HCT116 (cell line): ENCODE measurements at regions not wholly inside any gene's neighbourhood (a gene's known extent, or its start where the extent isn't known, plus 50 kb on each side); places are given as distances from the start of the nearest gene placed in this dataset.
A peak's percentile ranks its signal among the peaks of the same experiment; 100 is the strongest.

Source experiments
- ATAC-seq: fragments of 200-7000 bp; cut with Tn5 transposase; 2 replicates; pipeline ENCODE4 v1.9.1; 2020; ENCODE audit warnings: mild to moderate bottlenecking, moderate library complexity
- BruUV-seq: library from RNA; stranded (reverse); fragments of 400-500 nt; replicated peaks from 2 replicates; lab custom pipeline; 2021; lab: Mats Ljungman, UMichigan
- CTCF ChIA-PET: fragments of 300-600 bp; sonication (Branson Sonifier 250); formaldehyde crosslinking; loops from one replicate; lab custom pipeline; 2021; ENCODE audit warnings: antibody characterized with exemption; lab: Charles Lee
- POLR2A ChIA-PET: fragments of 300-600, 350-600 bp; sonication (Branson Sonifier 250); formaldehyde crosslinking; loops from one replicate; lab custom pipeline; 2021; ENCODE audit warnings: antibody characterized with exemption; lab: Charles Lee
- RAD21 ChIA-PET, 2 experiments: fragments of 300-600 bp; sonication (Branson Sonifier 250); formaldehyde crosslinking; loops; one replicate each; lab custom pipeline; 2023; ENCODE audit warnings: low total read pairs in 2 of 2; ENCODE audit not compliant: uncharacterized antibody in 2 of 2, unreplicated experiment in 2 of 2, low non-redundant PET in 1 of 2; lab: Charles Lee
- DNase-seq: peaks from one replicate; pipeline ENCODE4 v3.0.0-alpha.2; 2010; ENCODE audit warnings: low read depth, low spot score
- H2AFZ ChIP-seq: fragments of 200-600 bp; shearing (Covaris generic), sonication (generic); 2 replicates; pipeline ENCODE4 v1.6.1; 2017; ENCODE audit warnings: low read depth, mixed run types, mixed read lengths, antibody characterized with exemption, low read length; ENCODE audit not compliant: poor library complexity, severe bottlenecking
- H3K27ac ChIP-seq: 2 replicates; pipeline ENCODE4 v1.5.1; 2012; ENCODE audit warnings: low read depth, low read length
- H3K27me3 ChIP-seq: fragments of 200-600 bp; sonication (generic); 2 replicates; pipeline ENCODE4 v1.6.1; 2016; ENCODE audit warnings: mixed run types, low read length, mixed read lengths; ENCODE audit not compliant: insufficient read depth
- H3K36me3 ChIP-seq, 2 experiments: fragments of 200-500 bp in 1 of 2; fragments of 200-600 bp in 1 of 2; sonication (Bioruptor generic) in 1 of 2; sonication (generic) in 1 of 2; 2 replicates each; pipeline versions ENCODE4 v1.5.1 to v1.6.1; 2014 to 2016; ENCODE audit warnings: low read length in 2 of 2, inconsistent platforms in 1 of 2, mixed read lengths in 1 of 2, mixed run types in 1 of 2; ENCODE audit not compliant: insufficient read depth in 2 of 2, control insufficient read depth in 1 of 2
- H3K4me1 ChIP-seq, 2 experiments: fragments of 200-600 bp in 1 of 2; sonication (generic) in 1 of 2; 2 replicates each; pipeline versions ENCODE4 v1.5.1 to v1.6.1; 2012 to 2017; ENCODE audit warnings: low read length in 2 of 2, inconsistent platforms in 1 of 2, mild to moderate bottlenecking in 1 of 2, mixed read lengths in 1 of 2, mixed run types in 1 of 2, moderate library complexity in 1 of 2; ENCODE audit not compliant: insufficient read depth in 2 of 2, control insufficient read depth in 1 of 2
- H3K4me2 ChIP-seq: fragments of 200-600 bp; sonication (generic); 2 replicates; pipeline ENCODE4 v1.6.1; 2017; ENCODE audit warnings: mixed run types, low read length, mixed read lengths
- H3K4me3 ChIP-seq, 2 experiments: fragments of 200-600 bp in 1 of 2; sonication (generic) in 1 of 2; replicated peaks in 1 of 2; 2 replicates each; pipeline ENCODE4 v1.5.1; 2011 to 2016; ENCODE audit warnings: low read length in 2 of 2, control low read depth in 1 of 2, low read depth in 1 of 2, mild to moderate bottlenecking in 1 of 2, mixed read lengths in 1 of 2, mixed run types in 1 of 2
- H3K79me2 ChIP-seq: fragments of 200-600 bp; sonication (generic); 2 replicates; pipeline ENCODE4 v1.6.1; 2017; ENCODE audit warnings: mild to moderate bottlenecking, mixed run types, low read length, moderate library complexity, mixed read lengths; ENCODE audit not compliant: insufficient read depth
- H3K9ac ChIP-seq: fragments of 200-600 bp; sonication (generic); 2 replicates; pipeline ENCODE4 v1.6.1; 2016; ENCODE audit warnings: low read length, mixed read lengths
- H3K9me2 ChIP-seq: fragments of 200-600 bp; sonication (generic), shearing (Covaris generic); 2 replicates; pipeline ENCODE4 v1.6.1; 2017; ENCODE audit warnings: mixed run types, mild to moderate bottlenecking, moderate library complexity; ENCODE audit not compliant: insufficient read depth
- H3K9me3 ChIP-seq, 2 experiments: fragments of 200-500 bp in 1 of 2; fragments of 200-600 bp in 1 of 2; sonication (Bioruptor generic) in 1 of 2; sonication (generic) in 1 of 2; 2 replicates each; pipeline ENCODE4 v1.6.1; 2014 to 2017; ENCODE audit warnings: low read length in 2 of 2, mixed read lengths in 2 of 2, inconsistent platforms in 1 of 2, low read depth in 1 of 2, mild to moderate bottlenecking in 1 of 2, mixed run types in 1 of 2, moderate library complexity in 1 of 2; ENCODE audit not compliant: control insufficient read depth in 1 of 2, insufficient read depth in 1 of 2
- H4K20me1 ChIP-seq: fragments of 200-600 bp; sonication (generic), shearing (Covaris generic); 2 replicates; pipeline ENCODE4 v1.6.1; 2017; ENCODE audit warnings: mixed run types, mild to moderate bottlenecking, moderate library complexity; ENCODE audit not compliant: insufficient read depth
- CBX3 ChIP-seq: IDR thresholded peaks from 2 replicates; pipeline ENCODE4 v1.6.1; 2012; ENCODE audit warnings: low read depth
- CEBPB ChIP-seq: IDR thresholded peaks from 2 replicates; pipeline ENCODE4 v1.6.1; 2012; ENCODE audit warnings: low read depth
- EGR1 ChIP-seq: IDR thresholded peaks from 2 replicates; pipeline ENCODE4 v1.6.1; 2012; ENCODE audit warnings: low read depth
- ELF1 ChIP-seq: IDR thresholded peaks from 2 replicates; pipeline ENCODE4 v1.6.1; 2012; ENCODE audit warnings: low read depth, borderline replicate concordance
- EZH2 ChIP-seq: fragments of 200-600 bp; sonication (generic); IDR thresholded peaks from 2 replicates; pipeline ENCODE4 v1.6.1; 2017; ENCODE audit warnings: antibody characterized with exemption, mixed run types
- EZH2phosphoT487 ChIP-seq: fragments of 200-600 bp; IDR thresholded peaks from 2 replicates; pipeline ENCODE4 v1.6.1; 2018; ENCODE audit warnings: antibody characterized with exemption, borderline replicate concordance
- FOSL1 ChIP-seq: IDR thresholded peaks from 2 replicates; pipeline ENCODE4 v1.6.1; 2012; ENCODE audit warnings: low read depth
- MAX ChIP-seq: IDR thresholded peaks from 2 replicates; pipeline ENCODE4 v1.6.1; 2012
- POLR2A ChIP-seq: IDR thresholded peaks from 2 replicates; pipeline ENCODE4 v1.7.0; 2011; ENCODE audit warnings: borderline replicate concordance; ENCODE audit not compliant: insufficient read depth, insufficient read length; ENCODE audit errors: extremely low read depth
- SIN3A ChIP-seq: IDR thresholded peaks from 2 replicates; pipeline ENCODE4 v1.6.1; 2012; ENCODE audit warnings: low read depth
- SP1 ChIP-seq: IDR thresholded peaks from 2 replicates; pipeline ENCODE4 v1.6.1; 2012; ENCODE audit warnings: low read depth
- SRF ChIP-seq: IDR thresholded peaks from 2 replicates; pipeline ENCODE4 v1.6.1; 2012; ENCODE audit warnings: low read depth
- TCF7L2 ChIP-seq: IDR thresholded peaks from 2 replicates; pipeline ENCODE4 v1.7.0; 2011; ENCODE audit warnings: borderline replicate concordance, inconsistent platforms; ENCODE audit not compliant: insufficient read depth, insufficient read length; ENCODE audit errors: extremely low read depth
- YY1 ChIP-seq: IDR thresholded peaks from 2 replicates; pipeline ENCODE4 v1.6.1; 2011; ENCODE audit warnings: low read length, low read depth, moderate library complexity, mild to moderate bottlenecking; ENCODE audit not compliant: insufficient replicate concordance; ENCODE audit errors: extremely low read depth
- ZFX ChIP-seq: fragments of 450-650 bp; IDR thresholded peaks from 2 replicates; pipeline ENCODE4 v1.6.1; 2017
- ZNF274 ChIP-seq: fragments of 200-500 bp; sonication (Bioruptor generic); IDR thresholded peaks from 2 replicates; pipeline ENCODE4 v1.6.1; 2014; ENCODE audit warnings: mild to moderate bottlenecking, low read depth, low read length, inconsistent platforms
- intact Hi-C: fragments of 100-400 bp; cut with micrococcal nuclease; formaldehyde crosslinking; loops from 2 replicates; pipeline ENCODE4 v1.10.0; 2022
- TF ChIP-seq, protein P1 (sequence below), 3 experiments: fragments of 200-600 bp in 1 of 3; sonication (generic) in 1 of 3; IDR thresholded peaks in 2 of 3; conservative IDR thresholded peaks in 1 of 3; 2 replicates each; pipeline ENCODE4 v1.5.1; 2012 to 2017; ENCODE audit warnings: low read depth in 2 of 3, low read length in 2 of 3, antibody characterized with exemption in 1 of 3, borderline replicate concordance in 1 of 3, control low read depth in 1 of 3, mild to moderate bottlenecking in 1 of 3, mixed read lengths in 1 of 3, mixed run types in 1 of 3, moderate library complexity in 1 of 3; ENCODE audit not compliant: insufficient read depth in 1 of 3
- TF ChIP-seq, protein P2 (sequence below): IDR thresholded peaks from 2 replicates; pipeline ENCODE4 v1.6.1; 2012

- no peak overlapping the region for H3K9ac ChIP-seq
- no peak overlapping the region for H3K4me3 ChIP-seq
- no peak for DNase-seq
- ATAC-seq = no peak
- intact Hi-C loops = no loop called here
- no peak overlapping the region for H3K27ac ChIP-seq
- peaks cover 7 to 23% of the 10 kb centered on the region in 2 experiments; a peak in 2 of 4 replicates for H3K9me3 ChIP-seq
- ChIA-PET RAD21 (no interaction called here), CTCF (no interaction called here), POLR2A (no interaction called here)
- no peaks in the 10 kb centered on the region for H3K79me2 ChIP-seq
- TF ChIP-seq, protein P1, sequence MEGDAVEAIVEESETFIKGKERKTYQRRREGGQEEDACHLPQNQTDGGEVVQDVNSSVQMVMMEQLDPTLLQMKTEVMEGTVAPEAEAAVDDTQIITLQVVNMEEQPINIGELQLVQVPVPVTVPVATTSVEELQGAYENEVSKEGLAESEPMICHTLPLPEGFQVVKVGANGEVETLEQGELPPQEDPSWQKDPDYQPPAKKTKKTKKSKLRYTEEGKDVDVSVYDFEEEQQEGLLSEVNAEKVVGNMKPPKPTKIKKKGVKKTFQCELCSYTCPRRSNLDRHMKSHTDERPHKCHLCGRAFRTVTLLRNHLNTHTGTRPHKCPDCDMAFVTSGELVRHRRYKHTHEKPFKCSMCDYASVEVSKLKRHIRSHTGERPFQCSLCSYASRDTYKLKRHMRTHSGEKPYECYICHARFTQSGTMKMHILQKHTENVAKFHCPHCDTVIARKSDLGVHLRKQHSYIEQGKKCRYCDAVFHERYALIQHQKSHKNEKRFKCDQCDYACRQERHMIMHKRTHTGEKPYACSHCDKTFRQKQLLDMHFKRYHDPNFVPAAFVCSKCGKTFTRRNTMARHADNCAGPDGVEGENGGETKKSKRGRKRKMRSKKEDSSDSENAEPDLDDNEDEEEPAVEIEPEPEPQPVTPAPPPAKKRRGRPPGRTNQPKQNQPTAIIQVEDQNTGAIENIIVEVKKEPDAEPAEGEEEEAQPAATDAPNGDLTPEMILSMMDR (IDR thresholded peaks at IDR 0.05 in 2 of 3, conservative IDR thresholded peaks at IDR 0.05 in 1 of 3; ENCODE audit: borderline replicate concordance in 1 of 3, insufficient read depth in 1 of 3, low read depth in 2 of 3, low read length in 2 of 3) = peak in 1 of 3 experiments; percentile 13; a peak in 1 of 6 replicates
- TF ChIP-seq SRF = no peak
- no peaks in the 10 kb centered on the region for H3K9me2 ChIP-seq
- no peak overlapping the region for H3K4me2 ChIP-seq
- no peaks in the 10 kb centered on the region for H3K36me3 ChIP-seq
- H3K27me3 ChIP-seq = no peaks in the 10 kb centered on the region
- H2AFZ ChIP-seq = no peak overlapping the region
- no TSS peak for BruUV-seq
- H3K4me1 ChIP-seq = no peaks in the 10 kb centered on the region
- H4K20me1 ChIP-seq = no peaks in the 10 kb centered on the region
These were observed 372.9 kb upstream of the TMEM132C start for GRCh38 chr12:127893895-127894609.

DNA sequence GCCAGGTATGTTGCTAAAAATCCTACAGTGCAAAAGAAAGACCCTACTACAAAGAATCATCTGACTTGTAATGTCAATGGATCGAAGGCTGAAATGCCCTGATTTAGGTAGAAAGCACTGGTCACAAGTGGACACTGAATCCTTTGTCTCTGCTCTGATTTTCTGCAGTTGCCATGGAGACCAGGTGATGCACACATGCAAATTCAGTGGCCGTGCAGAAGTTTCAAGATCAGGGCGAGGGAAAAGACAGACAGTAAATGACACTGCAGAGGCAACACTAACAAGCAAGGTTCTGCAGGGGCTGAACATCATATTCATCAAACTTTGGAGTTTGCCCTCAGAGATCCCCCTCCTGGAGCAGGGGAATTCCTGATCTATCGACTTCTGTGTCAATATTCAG lies 370.3 kb upstream of the TMEM132C start:
- Histone ChIP-seq H4K20me1 (no peaks in the 10 kb centered on the region), H3K4me2 (no peak overlapping the region), H3K79me2 (no peaks in the 10 kb centered on the region), H2AFZ (no peak overlapping the region), H3K27me3 (no peaks in the 10 kb centered on the region), H3K27ac (no peak overlapping the region), H3K9me2 (no peaks in the 10 kb centered on the region), H3K4me3 (no peak overlapping the region), H3K9ac (no peak overlapping the region), H3K9me3 (peaks cover 4 to 28% of the 10 kb centered on the region in 2 experiments; a peak in 2 of 4 replicates), H3K4me1 (no peaks in the 10 kb centered on the region), H3K36me3 (no peaks in the 10 kb centered on the region)
- intact Hi-C loops = no loop called here
- POLR2A ChIA-PET = no interaction called here
- no peak for ATAC-seq
- BruUV-seq = no TSS peak
- CTCF ChIA-PET = no interaction called here
- no peak for DNase-seq
- RAD21 ChIA-PET = no interaction called here
- TF ChIP-seq CEBPB (no peak), SIN3A (no peak), TCF7L2 (no peak), EZH2 (no peak), YY1 (no peak), POLR2A (no peak), ELF1 (no peak), CBX3 (no peak), SP1 (no peak), EGR1 (no peak), MAX (no peak), EZH2phosphoT487 (no peak), ZNF274 (no peak), ZFX (no peak), FOSL1 (no peak)
- TF ChIP-seq, protein P2, sequence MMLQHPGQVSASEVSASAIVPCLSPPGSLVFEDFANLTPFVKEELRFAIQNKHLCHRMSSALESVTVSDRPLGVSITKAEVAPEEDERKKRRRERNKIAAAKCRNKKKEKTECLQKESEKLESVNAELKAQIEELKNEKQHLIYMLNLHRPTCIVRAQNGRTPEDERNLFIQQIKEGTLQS = no peak
